Mucosa of descending colon (tissue), 3 donors: ENCODE measurements at regions not wholly inside any gene's neighbourhood (a gene's known extent, or its start where the extent isn't known, plus 50 kb on each side); places are given as distances from the start of the nearest gene placed in this dataset.

Experiments
- ATAC-seq: fragments of 200-7000 bp; cut with Tn5 transposase; one replicate; pipeline ENCODE4 v1.9.1; 2020; ENCODE audit warnings: mild to moderate bottlenecking, moderate library complexity
- DNase-seq, 3 donors: peaks; one replicate each; pipeline ENCODE4 v3.0.0-alpha.2; 2020
- H3K36me3 ChIP-seq: fragments of 200-600 bp; one replicate; pipeline ENCODE4 v1.8.0; 2021; ENCODE audit warnings: low read depth, mild to moderate bottlenecking
- H3K4me1 ChIP-seq: fragments of 200-600 bp; one replicate; pipeline ENCODE4 v1.8.0; 2021; ENCODE audit warnings: low read depth, mild to moderate bottlenecking
- H3K4me3 ChIP-seq: fragments of 200-600 bp; one replicate; pipeline ENCODE4 v1.8.0; 2021; ENCODE audit warnings: mild to moderate bottlenecking
- H3K9me3 ChIP-seq: fragments of 200-600 bp; one replicate; pipeline ENCODE4 v1.8.0; 2021; ENCODE audit warnings: mild to moderate bottlenecking
- intact Hi-C, 2 donors: fragments of 100-400 bp; cut with DNase I in 1 of 2; cut with micrococcal nuclease in 1 of 2; formaldehyde crosslinking; loops; one replicate each; pipeline versions ENCODE4 v1.11.0 to v1.11.1; 2022; cut with DNase I, micrococcal nuclease
- TF ChIP-seq, protein P1 (sequence below): fragments of 200-600 bp; IDR thresholded peaks from one replicate; pipeline ENCODE4 v1.8.0; 2022; ENCODE audit warnings: antibody characterized with exemption, mild to moderate bottlenecking
- donor health status: DM: no; HTN: no; CAD: no; lungs with moderate emphysema.
- donor health status: DM: no; HTN: no; CAD: no.
- donor health status: DM: no; HTN: yes; CAD: no.

DNA sequence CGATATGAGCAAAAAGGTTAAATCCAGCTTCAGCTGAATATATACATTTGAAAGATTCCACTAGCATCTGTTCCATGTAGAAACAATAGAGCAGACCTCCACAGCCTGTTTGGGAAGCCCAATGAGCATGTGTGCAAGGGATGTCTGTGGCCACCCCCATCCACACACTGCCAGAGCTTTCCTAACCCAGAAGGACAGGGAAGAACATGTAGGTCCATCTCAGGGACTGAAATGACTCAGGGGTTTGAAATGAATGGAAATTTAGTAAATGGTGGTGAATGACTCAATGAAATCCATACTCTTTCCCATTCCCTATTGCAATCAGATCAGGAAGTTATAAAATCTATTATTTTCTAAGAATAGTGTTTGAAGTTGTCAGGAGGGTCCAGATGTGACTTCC, 397.2 kb downstream of the DUSP10 start:
- intact Hi-C loops: no loop called here
- Histone ChIP-seq H3K36me3 (no peaks in the 10 kb centered on the region), H3K4me1 (no peaks in the 10 kb centered on the region), H3K9me3 (no peaks in the 10 kb centered on the region), H3K4me3 (no peak overlapping the region)
- ATAC-seq: no peak
- TF ChIP-seq, protein P1, sequence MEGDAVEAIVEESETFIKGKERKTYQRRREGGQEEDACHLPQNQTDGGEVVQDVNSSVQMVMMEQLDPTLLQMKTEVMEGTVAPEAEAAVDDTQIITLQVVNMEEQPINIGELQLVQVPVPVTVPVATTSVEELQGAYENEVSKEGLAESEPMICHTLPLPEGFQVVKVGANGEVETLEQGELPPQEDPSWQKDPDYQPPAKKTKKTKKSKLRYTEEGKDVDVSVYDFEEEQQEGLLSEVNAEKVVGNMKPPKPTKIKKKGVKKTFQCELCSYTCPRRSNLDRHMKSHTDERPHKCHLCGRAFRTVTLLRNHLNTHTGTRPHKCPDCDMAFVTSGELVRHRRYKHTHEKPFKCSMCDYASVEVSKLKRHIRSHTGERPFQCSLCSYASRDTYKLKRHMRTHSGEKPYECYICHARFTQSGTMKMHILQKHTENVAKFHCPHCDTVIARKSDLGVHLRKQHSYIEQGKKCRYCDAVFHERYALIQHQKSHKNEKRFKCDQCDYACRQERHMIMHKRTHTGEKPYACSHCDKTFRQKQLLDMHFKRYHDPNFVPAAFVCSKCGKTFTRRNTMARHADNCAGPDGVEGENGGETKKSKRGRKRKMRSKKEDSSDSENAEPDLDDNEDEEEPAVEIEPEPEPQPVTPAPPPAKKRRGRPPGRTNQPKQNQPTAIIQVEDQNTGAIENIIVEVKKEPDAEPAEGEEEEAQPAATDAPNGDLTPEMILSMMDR: no peak
- DNase-seq: no peak

DNA sequence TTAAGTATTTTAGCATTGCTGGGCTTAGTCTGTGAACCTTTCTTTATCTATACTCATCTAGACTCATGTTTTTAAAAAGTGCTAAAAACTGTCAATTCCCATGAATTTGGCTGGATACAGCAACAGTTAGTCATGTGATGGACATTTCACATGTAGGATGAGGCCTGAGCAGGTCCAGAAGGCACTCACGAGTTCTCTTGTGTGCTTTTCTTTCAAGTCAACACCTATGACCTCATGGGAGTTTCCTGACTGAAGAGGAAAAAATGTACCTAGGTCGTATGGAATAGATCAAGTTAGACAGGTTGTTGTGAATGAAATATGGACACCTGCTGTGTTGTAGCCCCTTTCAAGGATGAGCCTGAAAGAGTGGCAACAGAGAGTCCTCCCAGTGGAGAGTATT, 394.2 kb downstream of the DUSP10 start:
- no peak for ATAC-seq
- intact Hi-C loops: no loop called here
- no peak for DNase-seq
- Histone ChIP-seq H3K4me1 (no peaks in the 10 kb centered on the region), H3K36me3 (no peaks in the 10 kb centered on the region), H3K9me3 (no peaks in the 10 kb centered on the region), H3K4me3 (no peak overlapping the region)
- TF ChIP-seq, protein P1: no peak

DNA sequence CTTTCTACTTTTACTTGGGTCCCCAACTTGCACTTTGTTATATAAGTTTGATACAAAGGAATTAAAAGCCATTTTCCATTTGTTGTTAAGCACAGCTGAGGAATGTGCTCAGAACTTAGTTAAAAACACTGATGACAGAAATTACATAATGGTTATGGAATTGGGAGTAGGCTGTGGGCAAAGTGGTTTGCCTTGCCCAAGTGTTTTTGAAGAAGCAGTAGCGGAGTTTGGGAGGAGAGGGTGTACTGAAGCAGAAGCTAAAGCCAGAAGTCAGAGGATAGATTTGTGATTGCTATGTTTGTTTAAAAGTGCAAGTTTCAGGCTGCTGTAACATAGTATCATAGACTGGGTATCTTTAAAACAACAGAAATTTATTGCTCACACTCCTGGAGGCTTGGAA, 391.8 kb downstream of the DUSP10 start:
- DNase-seq (no peak), ATAC-seq (no peak)
- TF ChIP-seq, protein P1: no peak
- no peaks in the 10 kb centered on the region for H3K36me3 ChIP-seq
- H3K4me3 ChIP-seq: no peak overlapping the region
- no peaks in the 10 kb centered on the region for H3K9me3 ChIP-seq
- no peaks in the 10 kb centered on the region for H3K4me1 ChIP-seq
- intact Hi-C loops: no loop called here

DNA sequence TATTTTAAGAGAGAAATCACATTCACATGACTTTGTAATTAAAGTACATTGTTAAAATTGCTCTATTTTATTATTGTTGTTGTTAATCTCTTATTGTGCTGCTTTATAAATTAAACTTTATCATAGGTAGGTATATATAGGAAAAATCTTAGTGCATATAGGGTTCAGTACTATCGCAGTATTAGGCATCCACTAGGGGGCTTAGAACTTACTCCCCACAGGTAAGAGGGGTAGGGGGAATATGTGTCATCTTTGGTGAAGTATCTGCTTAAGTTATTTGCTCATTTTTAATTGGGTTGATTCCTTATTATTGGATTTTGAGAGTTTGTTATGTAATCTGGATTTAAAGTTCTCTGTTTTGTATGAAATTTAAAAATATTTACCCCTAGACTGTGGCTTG, 385.2 kb downstream of the DUSP10 start:
- ATAC-seq (no peak), DNase-seq (no peak)
- H3K4me3 ChIP-seq: no peak overlapping the region
- no peaks in the 10 kb centered on the region for H3K36me3 ChIP-seq
- H3K9me3 ChIP-seq: no peaks in the 10 kb centered on the region
- intact Hi-C loops: no loop called here
- TF ChIP-seq, protein P1: no peak
- H3K4me1 ChIP-seq: no peaks in the 10 kb centered on the region

DNA sequence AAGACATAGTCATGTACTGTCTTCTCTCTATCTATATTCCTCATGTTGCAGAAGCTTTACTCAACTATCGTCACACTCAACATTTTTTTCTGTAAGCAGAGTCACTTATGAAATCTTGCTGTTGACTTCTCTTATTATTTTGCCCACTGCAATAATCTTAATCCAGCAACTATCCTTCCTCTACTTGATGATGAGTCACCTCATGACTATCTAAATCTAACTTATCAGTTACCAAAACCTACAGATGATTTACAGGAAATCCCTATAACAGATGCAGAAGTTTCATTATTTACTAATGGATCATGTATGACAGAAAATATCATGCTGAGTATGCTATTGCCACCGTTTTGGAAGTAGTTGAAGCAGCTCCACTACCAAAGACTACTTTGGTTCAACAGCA, 378.9 kb downstream of the DUSP10 start:
- Histone ChIP-seq H3K4me1 (no peaks in the 10 kb centered on the region), H3K9me3 (no peaks in the 10 kb centered on the region), H3K4me3 (no peak overlapping the region), H3K36me3 (no peaks in the 10 kb centered on the region)
- DNase-seq: no peak
- TF ChIP-seq, protein P1: no peak
- intact Hi-C loops: no loop called here
- ATAC-seq: no peak

DNA sequence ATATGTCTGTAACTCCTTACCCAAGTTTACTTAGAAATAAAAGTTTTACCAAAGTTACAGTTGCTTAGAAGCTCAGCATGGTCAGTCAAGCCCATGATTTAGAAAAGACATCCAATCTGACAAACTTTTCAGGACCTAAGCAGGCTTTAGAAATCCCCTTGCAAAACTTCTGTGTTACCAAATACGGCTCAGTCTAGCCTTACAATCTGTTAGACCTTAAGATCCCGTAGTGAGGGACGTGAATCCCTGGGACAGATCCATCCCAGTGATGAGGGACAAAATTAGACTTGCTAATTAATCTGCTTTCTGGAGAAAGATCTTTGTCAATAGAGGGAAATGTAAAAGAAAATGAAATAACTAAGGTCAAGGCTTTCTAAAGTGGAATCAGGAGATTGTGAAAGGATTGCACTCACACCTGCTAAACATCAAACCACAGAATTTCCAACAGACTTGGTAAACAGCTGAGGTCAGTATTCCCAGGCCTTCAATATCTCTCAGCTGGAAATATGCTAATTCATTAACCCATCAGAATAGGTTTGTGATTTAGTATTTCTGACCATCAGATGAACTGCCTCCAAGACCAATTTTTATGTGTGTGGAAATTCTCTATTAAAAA, 375.3 kb downstream of the DUSP10 start:
- Histone ChIP-seq H3K4me1 (no peaks in the 10 kb centered on the region), H3K36me3 (no peaks in the 10 kb centered on the region), H3K4me3 (no peak overlapping the region), H3K9me3 (no peaks in the 10 kb centered on the region)
- no peak for DNase-seq
- intact Hi-C loops: no loop called here
- ATAC-seq: no peak
- TF ChIP-seq, protein P1: no peak
